ENCODE measurements at regions not wholly inside any gene's neighbourhood (a gene's known extent, or its start where the extent isn't known, plus 50 kb on each side); places are given as distances from the start of the nearest gene placed in this dataset.

GRCh38 chr4:126440297-126440696 is 1125.5 kb downstream of the FAT4 start:
- DNase-seq (ENCODE audit: low read depth): no peak
- no peak overlapping the region for H3K4me3 ChIP-seq (ENCODE audit: low read depth, low read length)
- TF ChIP-seq CTCF (conservative IDR thresholded peaks at IDR 0.05; ENCODE audit: low read depth, low read length): no peak

GRCh38 chr4:126441173-126442035 is 1126.6 kb downstream of the FAT4 start:
- no peak for TF ChIP-seq CTCF (conservative IDR thresholded peaks at IDR 0.05; ENCODE audit: low read depth, low read length)
- no peak for DNase-seq (ENCODE audit: low read depth)
- no peak overlapping the region for H3K4me3 ChIP-seq (ENCODE audit: low read depth, low read length)

DNA sequence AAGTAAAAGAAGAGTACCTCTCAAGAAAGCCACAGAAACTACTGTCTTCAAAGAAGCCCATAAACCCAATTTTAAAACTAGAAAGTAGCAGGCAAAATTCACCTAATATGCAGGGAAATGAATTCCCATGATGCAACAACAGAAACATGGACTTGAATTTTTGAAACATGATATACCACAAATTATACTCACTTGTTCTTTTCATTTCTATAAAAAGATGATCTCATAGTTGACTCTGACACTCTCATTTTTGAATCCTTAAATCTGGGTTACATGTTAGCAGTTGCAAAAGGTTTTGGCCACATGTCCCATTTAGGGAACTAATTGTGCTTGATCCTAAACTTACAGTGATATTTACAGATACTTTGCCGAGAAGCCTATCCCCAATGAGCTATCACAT is 1130.8 kb downstream of the FAT4 start:
- DNase-seq (ENCODE audit: low read depth): no peak
- no peak for TF ChIP-seq CTCF (conservative IDR thresholded peaks at IDR 0.05; ENCODE audit: low read depth, low read length)
- no peak overlapping the region for H3K4me3 ChIP-seq (ENCODE audit: low read depth, low read length)

DNA sequence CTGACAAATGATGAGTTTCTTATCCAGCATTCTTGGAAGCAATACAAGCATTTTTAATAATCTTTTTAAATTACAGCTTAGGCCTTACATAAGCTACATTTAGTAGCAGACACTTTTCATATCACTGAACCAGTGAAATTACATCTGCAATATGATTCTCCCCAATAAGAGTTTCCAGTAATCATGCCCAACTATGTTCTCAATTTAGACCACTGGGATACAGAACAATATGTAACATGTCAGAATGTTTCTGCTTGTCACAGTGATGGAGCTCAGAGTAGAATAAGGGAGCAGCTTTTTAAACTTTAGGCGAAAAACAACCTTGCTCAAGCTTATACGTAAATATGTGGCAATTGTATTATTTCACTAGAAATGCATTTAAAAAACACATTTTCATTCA is 1132.2 kb downstream of the FAT4 start:
- DNase-seq (ENCODE audit: low read depth): no peak
- H3K4me3 ChIP-seq (ENCODE audit: low read depth, low read length): no peak overlapping the region
- TF ChIP-seq CTCF (conservative IDR thresholded peaks at IDR 0.05; ENCODE audit: low read depth, low read length): no peak

DNA sequence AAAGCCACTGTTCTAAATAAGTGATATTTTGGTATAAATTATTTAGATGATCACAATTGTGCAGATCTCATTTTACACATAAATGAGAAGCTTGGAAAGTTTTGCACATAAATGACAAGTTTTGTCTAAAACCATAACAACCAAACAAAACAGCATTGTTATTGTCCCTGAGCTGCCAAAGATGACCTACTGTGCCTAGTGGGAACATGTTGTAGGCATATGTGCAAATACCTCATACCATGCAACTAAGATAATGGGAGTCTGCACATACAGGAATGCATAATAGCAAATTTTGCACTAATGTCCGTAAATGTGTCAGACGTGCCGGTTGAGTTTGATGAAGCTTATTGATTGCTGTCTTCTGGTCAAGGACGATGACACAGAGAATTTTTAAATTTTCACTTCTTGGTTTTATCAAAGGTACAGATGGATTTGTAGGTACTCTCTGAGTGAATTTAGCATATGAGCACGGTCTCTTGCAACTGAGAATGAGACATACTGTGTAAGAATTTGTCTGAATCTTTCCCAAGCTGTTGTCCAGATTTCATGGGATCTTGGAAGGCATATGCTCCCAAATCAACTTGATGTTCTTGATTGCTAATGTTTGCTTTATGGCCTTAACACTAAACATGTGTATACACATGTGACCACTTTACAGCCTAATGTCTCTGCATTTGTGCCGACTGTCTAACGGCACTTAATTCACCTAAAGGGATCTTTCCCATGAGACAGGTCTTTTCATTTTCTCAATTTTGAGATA is 1133.5 kb downstream of the FAT4 start:
- DNase-seq (ENCODE audit: low read depth): no peak
- no peak for TF ChIP-seq CTCF (conservative IDR thresholded peaks at IDR 0.05; ENCODE audit: low read depth, low read length)
- H3K4me3 ChIP-seq (ENCODE audit: low read depth, low read length): no peak overlapping the region

- no peak overlapping the region for H3K4me3 ChIP-seq (ENCODE audit: low read depth, low read length)
- no peak for DNase-seq (ENCODE audit: low read depth)
- TF ChIP-seq CTCF (conservative IDR thresholded peaks at IDR 0.05; ENCODE audit: low read depth, low read length): no peak
These were observed 1136.6 kb downstream of the FAT4 start for GRCh38 chr4:126451237-126451873.
